GM12892 (cell line): ENCODE measurements at regions not wholly inside any gene's neighbourhood (a gene's known extent, or its start where the extent isn't known, plus 50 kb on each side); places are given as distances from the start of the nearest gene placed in this dataset.

Experiments
- POLR2A ChIP-seq: IDR thresholded peaks from 2 replicates; pipeline ENCODE4 v1.6.1; 2011; ENCODE audit warnings: low read depth, low read length, control low read depth
- POLR2AphosphoS5 ChIP-seq: IDR thresholded peaks from 2 replicates; pipeline ENCODE4 v1.6.1; 2011; ENCODE audit warnings: low read depth, low read length, control low read depth
- TAF1 ChIP-seq: IDR thresholded peaks from 2 replicates; pipeline ENCODE4 v1.6.1; 2011; ENCODE audit warnings: low read depth, mild to moderate bottlenecking, control low read depth, low read length, borderline replicate concordance

- no peak for TF ChIP-seq POLR2A
- TF ChIP-seq POLR2AphosphoS5 = no peak
- TF ChIP-seq TAF1 = no peak
These were observed 193.1 kb downstream of the AXIN2 start for GRCh38 chr17:65368341-65368740.
